Panc1 (cell line): ENCODE measurements at regions not wholly inside any gene's neighbourhood (a gene's known extent, or its start where the extent isn't known, plus 50 kb on each side); places are given as distances from the start of the nearest gene placed in this dataset.

ENCODE experiments used
- ATAC-seq: fragments of 200-7000 bp; cut with Tn5 transposase; 2 replicates; pipeline ENCODE4 v1.9.1; 2020; ENCODE audit warnings: mild to moderate bottlenecking, moderate library complexity
- BruUV-seq: library from RNA; stranded (reverse); fragments of 400-500 nt; replicated peaks from 2 replicates; lab custom pipeline; 2021; lab: Mats Ljungman, UMichigan
- CTCF ChIA-PET: fragments of 300-600 bp; sonication (Branson Sonifier 250); formaldehyde crosslinking; loops from one replicate; lab custom pipeline; 2022; ENCODE audit warnings: antibody characterized with exemption; lab: Charles Lee
- POLR2A ChIA-PET: fragments of 300-600 bp; sonication (Branson Sonifier 250); formaldehyde crosslinking; loops from one replicate; lab custom pipeline; 2022; ENCODE audit warnings: antibody characterized with exemption; lab: Charles Lee
- DNase-seq: peaks from one replicate; pipeline ENCODE4 v3.0.0-alpha.2; 2010; ENCODE audit warnings: low read depth, low spot score
- H3K27ac ChIP-seq: 2 replicates; pipeline ENCODE4 v1.5.1; 2011; ENCODE audit warnings: mild to moderate bottlenecking, low read length, inconsistent platforms
- H3K27me3 ChIP-seq: fragments of 200-500 bp; sonication (Bioruptor generic); 2 replicates; pipeline ENCODE4 v1.6.0; 2014; ENCODE audit warnings: low read length, inconsistent platforms; ENCODE audit not compliant: control insufficient read depth, insufficient read depth
- H3K36me3 ChIP-seq: fragments of 200-500 bp; sonication (Bioruptor generic); 2 replicates; pipeline ENCODE4 v1.5.1; 2014; ENCODE audit warnings: inconsistent platforms, mild to moderate bottlenecking, low read length, moderate library complexity; ENCODE audit not compliant: control insufficient read depth, insufficient read depth
- H3K4me1 ChIP-seq: 2 replicates; pipeline ENCODE4 v1.5.1; 2011; ENCODE audit warnings: inconsistent platforms, mild to moderate bottlenecking, low read length, moderate library complexity; ENCODE audit not compliant: control insufficient read depth, insufficient read depth
- H3K4me3 ChIP-seq, 2 experiments: 2 replicates each; pipeline ENCODE4 v1.5.1; 2011 to 2012; ENCODE audit warnings: low read depth in 2 of 2, low read length in 2 of 2, mild to moderate bottlenecking in 2 of 2, inconsistent platforms in 1 of 2, moderate library complexity in 1 of 2
- H3K9me3 ChIP-seq: fragments of 200-500 bp; sonication (Bioruptor generic); 2 replicates; pipeline ENCODE4 v1.5.1; 2014; ENCODE audit warnings: low read depth, mild to moderate bottlenecking, inconsistent platforms, low read length, moderate library complexity; ENCODE audit not compliant: control insufficient read depth, insufficient read depth
- CTCF ChIP-seq: fragments of 450-650 bp; IDR thresholded peaks from 2 replicates; pipeline ENCODE4 v1.5.1; 2017; ENCODE audit warnings: mild to moderate bottlenecking
- POLR2AphosphoS5 ChIP-seq: IDR thresholded peaks from 2 replicates; pipeline ENCODE4 v1.6.1; 2012; ENCODE audit warnings: mild to moderate bottlenecking, low read depth, low read length, moderate library complexity
- SIN3A ChIP-seq: IDR thresholded peaks from 2 replicates; pipeline ENCODE4 v1.6.1; 2012; ENCODE audit warnings: low read depth, mild to moderate bottlenecking, low read length, moderate library complexity, borderline replicate concordance; ENCODE audit not compliant: insufficient read depth
- TCF7L2 ChIP-seq: IDR thresholded peaks from 2 replicates; pipeline ENCODE4 v1.6.1; 2011; ENCODE audit warnings: mild to moderate bottlenecking, low read depth, low read length, inconsistent platforms
- in situ Hi-C: cut with HindIII; loops from 2 replicates; pipeline ENCODE4 v1.10.0; 2016; ENCODE audit warnings: low sequenced_read_pairs, low pct_unique_long_range_greater_than_20kb
- intact Hi-C: fragments of 100-400 bp; cut with micrococcal nuclease; formaldehyde crosslinking; loops from one replicate; pipeline ENCODE4 v1.10.0; 2022; ENCODE audit not compliant: unreplicated experiment
- TF ChIP-seq, protein P1 (sequence below), 2 experiments: IDR thresholded peaks; 2 replicates each; pipeline ENCODE4 v1.6.1; 2011 to 2012; ENCODE audit warnings: low read depth in 2 of 2, control low read depth in 1 of 2, low read length in 1 of 2, mild to moderate bottlenecking in 1 of 2, moderate library complexity in 1 of 2; ENCODE audit not compliant: insufficient read depth in 1 of 2

DNA sequence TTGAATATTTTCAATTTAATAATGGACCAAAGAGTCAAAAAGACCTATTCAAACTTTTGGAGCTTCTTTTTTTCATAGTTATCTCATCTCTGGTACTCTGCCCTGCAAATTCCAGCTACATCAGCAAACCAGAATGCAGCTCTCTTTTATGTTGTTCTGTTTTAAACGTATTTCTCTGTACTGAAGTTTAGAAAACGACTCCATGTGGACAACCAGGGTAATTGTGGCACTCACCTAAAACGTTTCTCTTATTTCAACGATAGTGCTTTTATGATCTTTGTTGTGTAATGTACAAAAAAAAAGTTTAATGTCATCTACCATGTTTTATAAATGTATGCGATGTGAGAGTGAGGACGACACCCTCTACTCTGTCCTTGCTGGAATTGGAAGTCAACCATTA, 1472.3 kb upstream of the GBE1 start:
- intact Hi-C loops (no loop called here), in situ Hi-C loops (no loop called here)
- CTCF ChIA-PET, result interaction anchor here (0.6 kb wide), 1 partner anchor 10 kb away, joined by 5 read pairs; no protein-coding TSS in a partner anchor
- no peaks in the 10 kb centered on the region for H3K4me1 ChIP-seq
- DNase-seq, result no peak
- no peaks in the 10 kb centered on the region for H3K36me3 ChIP-seq
- no peak overlapping the region for H3K27ac ChIP-seq
- no peaks in the 10 kb centered on the region for H3K9me3 ChIP-seq
- BruUV-seq, result no TSS peak
- POLR2A ChIA-PET, result no interaction called here
- H3K4me3 ChIP-seq, result no peak overlapping the region
- ATAC-seq, result no peak
- TF ChIP-seq CTCF (no peak; the same call in 1 of the 2 replicates), TCF7L2 (no peak), POLR2AphosphoS5 (no peak), SIN3A (no peak)
- TF ChIP-seq, protein P1, sequence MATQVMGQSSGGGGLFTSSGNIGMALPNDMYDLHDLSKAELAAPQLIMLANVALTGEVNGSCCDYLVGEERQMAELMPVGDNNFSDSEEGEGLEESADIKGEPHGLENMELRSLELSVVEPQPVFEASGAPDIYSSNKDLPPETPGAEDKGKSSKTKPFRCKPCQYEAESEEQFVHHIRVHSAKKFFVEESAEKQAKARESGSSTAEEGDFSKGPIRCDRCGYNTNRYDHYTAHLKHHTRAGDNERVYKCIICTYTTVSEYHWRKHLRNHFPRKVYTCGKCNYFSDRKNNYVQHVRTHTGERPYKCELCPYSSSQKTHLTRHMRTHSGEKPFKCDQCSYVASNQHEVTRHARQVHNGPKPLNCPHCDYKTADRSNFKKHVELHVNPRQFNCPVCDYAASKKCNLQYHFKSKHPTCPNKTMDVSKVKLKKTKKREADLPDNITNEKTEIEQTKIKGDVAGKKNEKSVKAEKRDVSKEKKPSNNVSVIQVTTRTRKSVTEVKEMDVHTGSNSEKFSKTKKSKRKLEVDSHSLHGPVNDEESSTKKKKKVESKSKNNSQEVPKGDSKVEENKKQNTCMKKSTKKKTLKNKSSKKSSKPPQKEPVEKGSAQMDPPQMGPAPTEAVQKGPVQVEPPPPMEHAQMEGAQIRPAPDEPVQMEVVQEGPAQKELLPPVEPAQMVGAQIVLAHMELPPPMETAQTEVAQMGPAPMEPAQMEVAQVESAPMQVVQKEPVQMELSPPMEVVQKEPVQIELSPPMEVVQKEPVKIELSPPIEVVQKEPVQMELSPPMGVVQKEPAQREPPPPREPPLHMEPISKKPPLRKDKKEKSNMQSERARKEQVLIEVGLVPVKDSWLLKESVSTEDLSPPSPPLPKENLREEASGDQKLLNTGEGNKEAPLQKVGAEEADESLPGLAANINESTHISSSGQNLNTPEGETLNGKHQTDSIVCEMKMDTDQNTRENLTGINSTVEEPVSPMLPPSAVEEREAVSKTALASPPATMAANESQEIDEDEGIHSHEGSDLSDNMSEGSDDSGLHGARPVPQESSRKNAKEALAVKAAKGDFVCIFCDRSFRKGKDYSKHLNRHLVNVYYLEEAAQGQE (IDR thresholded peaks at IDR 0.05; ENCODE audit: insufficient read depth in 1 of 2, low read depth in 2 of 2, low read length in 1 of 2), result no peak
- no peaks in the 10 kb centered on the region for H3K27me3 ChIP-seq

- H3K36me3 ChIP-seq, result no peaks in the 10 kb centered on the region
- no TSS peak for BruUV-seq
- TF ChIP-seq TCF7L2, result no peak
- TF ChIP-seq CTCF, result no peak
- TF ChIP-seq SIN3A, result no peak
- TF ChIP-seq, protein P1 (IDR thresholded peaks at IDR 0.05; ENCODE audit: insufficient read depth in 1 of 2, low read depth in 2 of 2, low read length in 1 of 2), result no peak
- TF ChIP-seq POLR2AphosphoS5, result no peak
- CTCF ChIA-PET, result no interaction called here
- no peaks in the 10 kb centered on the region for H3K27me3 ChIP-seq
- intact Hi-C loops (no loop called here), in situ Hi-C loops (no loop called here)
- DNase-seq (no peak), ATAC-seq (no peak)
- no peaks in the 10 kb centered on the region for H3K4me1 ChIP-seq
- POLR2A ChIA-PET, result no interaction called here
- no peak overlapping the region for H3K4me3 ChIP-seq
- H3K27ac ChIP-seq, result no peak overlapping the region
- no peaks in the 10 kb centered on the region for H3K9me3 ChIP-seq
Measured at GRCh38 chr3:83230841-83231240, 1469.4 kb upstream of the GBE1 start.
